Vagina (tissue), 2 donors: ENCODE measurements at regions not wholly inside any gene's neighbourhood (a gene's known extent, or its start where the extent isn't known, plus 50 kb on each side); places are given as distances from the start of the nearest gene placed in this dataset.

ENCODE experiments used
- DNase-seq, 2 donors: peaks; one replicate each; pipeline ENCODE4 v3.0.0-alpha.2; 2017; ENCODE audit errors: extremely low spot score in 2 of 2
- H3K27ac ChIP-seq: fragments of 200-600 bp; sonication (generic); one replicate; pipeline ENCODE4 v1.5.1; 2019
- H3K27me3 ChIP-seq: fragments of 200-600 bp; sonication (generic); one replicate; pipeline ENCODE4 v1.5.1; 2019
- H3K36me3 ChIP-seq, 2 donors: fragments of 200-600 bp; sonication (generic); one replicate each; pipeline ENCODE4 v1.5.1; 2017 to 2019
- H3K4me1 ChIP-seq: fragments of 200-600 bp; sonication (generic); one replicate; pipeline ENCODE4 v1.5.1; 2019
- H3K4me3 ChIP-seq, 2 donors: fragments of 200-600 bp; sonication (generic); 1 replicate in 1 of 2; 2 replicates in 1 of 2; pipeline ENCODE4 v1.5.1; 2016 to 2019
- H3K9me3 ChIP-seq: fragments of 200-600 bp; sonication (generic); one replicate; pipeline ENCODE4 v1.5.1; 2019
- CTCF ChIP-seq, 3 experiments: fragments of 450-650 bp in 2 of 3; fragments of 200-600 bp in 1 of 3; sonication (generic) in 1 of 3; IDR thresholded peaks; one replicate each; pipeline ENCODE4 v1.5.1; 2017 to 2019; ENCODE audit warnings: antibody characterized with exemption in 3 of 3, mild to moderate bottlenecking in 2 of 3, moderate library complexity in 2 of 3
- POLR2A ChIP-seq, 2 donors: fragments of 450-650 bp; IDR thresholded peaks; one replicate each; pipeline ENCODE4 v1.6.1; 2017; ENCODE audit warnings: antibody characterized with exemption in 2 of 2, mild to moderate bottlenecking in 2 of 2, moderate library complexity in 2 of 2
- POLR2AphosphoS5 ChIP-seq, 2 donors: sonication (generic); formaldehyde crosslinking; IDR thresholded peaks; one replicate each; pipeline ENCODE4 v1.9.0; 2017; ENCODE audit warnings: antibody characterized with exemption in 2 of 2, mild to moderate bottlenecking in 2 of 2, low read depth in 1 of 2; ENCODE audit not compliant: insufficient read depth in 1 of 2
- intact Hi-C: fragments of 100-400 bp; cut with DNase I; formaldehyde crosslinking; loops from one replicate; pipeline ENCODE4 v1.15.1; 2023

- TF ChIP-seq POLR2A (IDR thresholded peaks at IDR 0.05), result no peak
- no peak for TF ChIP-seq POLR2AphosphoS5 (IDR thresholded peaks at IDR 0.05; ENCODE audit: insufficient read depth in 1 of 2, low read depth in 1 of 2)
- no peak for TF ChIP-seq CTCF (IDR thresholded peaks at IDR 0.05)
- Histone ChIP-seq H3K4me1 (no peaks in the 10 kb centered on the region), H3K27me3 (no peaks in the 10 kb centered on the region), H3K4me3 (no peak overlapping the region), H3K9me3 (no peaks in the 10 kb centered on the region), H3K36me3 (no peaks in the 10 kb centered on the region), H3K27ac (no peak overlapping the region)
- DNase-seq, result no peak
- intact Hi-C loops, result no loop called here
Observed at GRCh38 chr10:78173360-78174015, 139.8 kb downstream of the RPS24 start.

- DNase-seq, result no peak
- no peak overlapping the region for H3K4me3 ChIP-seq
- no peaks in the 10 kb centered on the region for H3K4me1 ChIP-seq
- H3K36me3 ChIP-seq, result no peaks in the 10 kb centered on the region
- no peaks in the 10 kb centered on the region for H3K27me3 ChIP-seq
- intact Hi-C loops, result no loop called here
- H3K27ac ChIP-seq, result no peak overlapping the region
- no peak for TF ChIP-seq POLR2AphosphoS5 (IDR thresholded peaks at IDR 0.05; ENCODE audit: insufficient read depth in 1 of 2, low read depth in 1 of 2)
- no peak for TF ChIP-seq POLR2A (IDR thresholded peaks at IDR 0.05)
- TF ChIP-seq CTCF (IDR thresholded peaks at IDR 0.05), result no peak
- no peaks in the 10 kb centered on the region for H3K9me3 ChIP-seq
Observed at GRCh38 chr10:78175444-78176015, 141.9 kb downstream of the RPS24 start.

GRCh38 chr10:78176320-78177317 is 143.0 kb downstream of the RPS24 start:
- TF ChIP-seq POLR2A (IDR thresholded peaks at IDR 0.05) (no peak), POLR2AphosphoS5 (IDR thresholded peaks at IDR 0.05; ENCODE audit: insufficient read depth in 1 of 2, low read depth in 1 of 2) (no peak), CTCF (IDR thresholded peaks at IDR 0.05) (no peak)
- Histone ChIP-seq H3K4me3 (no peak overlapping the region), H3K9me3 (no peaks in the 10 kb centered on the region), H3K27ac (no peak overlapping the region), H3K27me3 (no peaks in the 10 kb centered on the region), H3K4me1 (no peaks in the 10 kb centered on the region), H3K36me3 (no peaks in the 10 kb centered on the region)
- no peak for DNase-seq
- intact Hi-C loops, result no loop called here

- Histone ChIP-seq H3K27ac (no peak overlapping the region), H3K36me3 (no peaks in the 10 kb centered on the region), H3K4me1 (no peaks in the 10 kb centered on the region), H3K4me3 (no peak overlapping the region), H3K27me3 (no peaks in the 10 kb centered on the region), H3K9me3 (no peaks in the 10 kb centered on the region)
- intact Hi-C loops, result no loop called here
- TF ChIP-seq POLR2A (IDR thresholded peaks at IDR 0.05), result no peak
- TF ChIP-seq POLR2AphosphoS5 (IDR thresholded peaks at IDR 0.05; ENCODE audit: insufficient read depth in 1 of 2, low read depth in 1 of 2), result no peak
- TF ChIP-seq CTCF (IDR thresholded peaks at IDR 0.05), result no peak
- no peak for DNase-seq
Observed at GRCh38 chr10:78177491-78178185, 144.0 kb downstream of the RPS24 start.
